ENCODE measurements at regions not wholly inside any gene's neighbourhood (a gene's known extent, or its start where the extent isn't known, plus 50 kb on each side); places are given as distances from the start of the nearest gene placed in this dataset.

GRCh38 chr20:51121901-51122412 lies 99.0 kb upstream of the KCNG1 start:
- DNase-seq: no peak

GRCh38 chr20:51121272-51121671 lies 98.4 kb upstream of the KCNG1 start:
- no peak for DNase-seq

GRCh38 chr20:51120868-51121267 lies 98.0 kb upstream of the KCNG1 start:
- no peak for DNase-seq

- DNase-seq: no peak
Observed at GRCh38 chr20:51120438-51120837, 97.5 kb upstream of the KCNG1 start.

- no peak for DNase-seq
Observed at GRCh38 chr20:51119914-51120313, 97.0 kb upstream of the KCNG1 start.

GRCh38 chr20:51118985-51119527 lies 96.1 kb upstream of the KCNG1 start:
- DNase-seq: no peak

GRCh38 chr20:51118216-51118615 lies 95.3 kb upstream of the KCNG1 start:
- no peak for DNase-seq

- no peak for DNase-seq
Observed at GRCh38 chr20:51116765-51117686, 94.1 kb upstream of the KCNG1 start.

- DNase-seq: no peak
Observed at GRCh38 chr20:51111290-51111689, 88.4 kb upstream of the KCNG1 start.

- no peak for DNase-seq
Observed at GRCh38 chr20:51108638-51109363, 85.9 kb upstream of the KCNG1 start.

GRCh38 chr20:51106011-51106410 lies 83.1 kb upstream of the KCNG1 start:
- DNase-seq: no peak

- no peak for DNase-seq
Observed at GRCh38 chr20:51104960-51105920, 82.3 kb upstream of the KCNG1 start.

GRCh38 chr20:51100617-51101016 lies 77.7 kb upstream of the KCNG1 start:
- no peak for DNase-seq

GRCh38 chr20:51098284-51098810 lies 75.4 kb upstream of the KCNG1 start:
- DNase-seq: no peak

GRCh38 chr20:51097351-51098120 lies 74.6 kb upstream of the KCNG1 start:
- no peak for DNase-seq

GRCh38 chr20:51096582-51097267 lies 73.8 kb upstream of the KCNG1 start:
- DNase-seq: no peak

GRCh38 chr20:51095633-51096521 lies 73.0 kb upstream of the KCNG1 start:
- no peak for DNase-seq

GRCh38 chr20:51094221-51094620 lies 71.3 kb upstream of the KCNG1 start:
- DNase-seq: no peak

- DNase-seq: no peak
Observed at GRCh38 chr20:51093240-51093763, 70.4 kb upstream of the KCNG1 start.

All from RPMI8226 (cell line).